Trophoblast cell (in vitro differentiated cells and primary cell): ENCODE measurements at regions not wholly inside any gene's neighbourhood (a gene's known extent, or its start where the extent isn't known, plus 50 kb on each side); places are given as distances from the start of the nearest gene placed in this dataset.

ENCODE experiments used
- DNase-seq, 2 donors: peaks; one replicate each; pipeline ENCODE4 v3.0.0-alpha.2; 2016
- H2AFZ ChIP-seq: 2 replicates; pipeline ENCODE4 v1.6.1; 2013; ENCODE audit warnings: low read length, moderate library complexity, mild to moderate bottlenecking; ENCODE audit not compliant: insufficient read depth, poor library complexity
- H2AK5ac ChIP-seq: 2 replicates; pipeline ENCODE4 v1.6.1; 2013; ENCODE audit warnings: mild to moderate bottlenecking, low read length
- H2BK120ac ChIP-seq: 2 replicates; pipeline ENCODE4 v1.6.1; 2013; ENCODE audit warnings: low read length, mild to moderate bottlenecking, moderate library complexity; ENCODE audit not compliant: insufficient read depth, poor library complexity
- H2BK12ac ChIP-seq: 2 replicates; pipeline ENCODE4 v1.6.1; 2013; ENCODE audit warnings: mild to moderate bottlenecking, low read length, moderate library complexity
- H2BK5ac ChIP-seq: 2 replicates; pipeline ENCODE4 v1.6.1; 2013; ENCODE audit warnings: low read length, low read depth, moderate library complexity, mild to moderate bottlenecking; ENCODE audit not compliant: poor library complexity
- H3K14ac ChIP-seq: 2 replicates; pipeline ENCODE4 v1.6.1; 2013; ENCODE audit warnings: mild to moderate bottlenecking, low read length
- H3K18ac ChIP-seq: 2 replicates; pipeline ENCODE4 v1.6.1; 2013; ENCODE audit warnings: mild to moderate bottlenecking, low read length
- H3K23ac ChIP-seq: 2 replicates; pipeline ENCODE4 v1.6.1; 2013; ENCODE audit warnings: low read length
- H3K27ac ChIP-seq: 2 replicates; pipeline ENCODE4 v1.5.1; 2013; ENCODE audit warnings: low read depth, mild to moderate bottlenecking, inconsistent platforms, low read length, moderate library complexity
- H3K27me3 ChIP-seq: 2 replicates; pipeline ENCODE4 v1.6.1; 2013; ENCODE audit warnings: inconsistent platforms, mild to moderate bottlenecking, low read length, moderate library complexity; ENCODE audit not compliant: insufficient read depth
- H3K36me3 ChIP-seq, 2 experiments: 1 replicate in 1 of 2; 2 replicates in 1 of 2; pipeline ENCODE4 v1.6.1; 2013; ENCODE audit warnings: low read length in 2 of 2, mild to moderate bottlenecking in 2 of 2, moderate library complexity in 1 of 2; ENCODE audit not compliant: insufficient read depth in 2 of 2, control insufficient read depth in 1 of 2
- H3K4ac ChIP-seq: 2 replicates; pipeline ENCODE4 v1.6.1; 2013; ENCODE audit warnings: low read depth, mild to moderate bottlenecking, low read length, moderate library complexity
- H3K4me1 ChIP-seq, 2 experiments: 1 replicate in 1 of 2; 2 replicates in 1 of 2; pipeline ENCODE4 v1.6.1; 2013; ENCODE audit warnings: low read length in 2 of 2, mild to moderate bottlenecking in 2 of 2, moderate library complexity in 1 of 2; ENCODE audit not compliant: insufficient read depth in 2 of 2, control insufficient read depth in 1 of 2
- H3K4me2 ChIP-seq: 2 replicates; pipeline ENCODE4 v1.6.1; 2013; ENCODE audit warnings: inconsistent platforms, mild to moderate bottlenecking, low read length, moderate library complexity
- H3K4me3 ChIP-seq: 2 replicates; pipeline ENCODE4 v1.5.1; 2013; ENCODE audit warnings: mild to moderate bottlenecking, low read depth, low read length, inconsistent platforms
- H3K79me1 ChIP-seq: one replicate; pipeline ENCODE4 v1.6.1; 2013; ENCODE audit warnings: low read length
- H3K79me2 ChIP-seq: 2 replicates; pipeline ENCODE4 v1.6.1; 2013; ENCODE audit warnings: low read length, mild to moderate bottlenecking; ENCODE audit not compliant: control insufficient read depth, insufficient read depth, poor library complexity
- H3K9ac ChIP-seq: 2 replicates; pipeline ENCODE4 v1.6.1; 2013; ENCODE audit warnings: mild to moderate bottlenecking, low read length
- H3K9me3 ChIP-seq: 2 replicates; pipeline ENCODE4 v1.6.1; 2013; ENCODE audit warnings: low read depth, mild to moderate bottlenecking, control low read depth, inconsistent platforms, low read length; ENCODE audit not compliant: insufficient read depth
- H4K12ac ChIP-seq: 2 replicates; pipeline ENCODE4 v1.6.1; 2013; ENCODE audit warnings: low read depth, mild to moderate bottlenecking, low read length, moderate library complexity
- H4K8ac ChIP-seq: 2 replicates; pipeline ENCODE4 v1.6.1; 2013; ENCODE audit warnings: low read depth, mild to moderate bottlenecking, low read length, moderate library complexity
- H4K91ac ChIP-seq: one replicate; pipeline ENCODE4 v1.6.1; 2013; ENCODE audit warnings: low read depth, mild to moderate bottlenecking, low read length, moderate library complexity
- WGBS: extraction: QIAGEN DNeasy Blood & Tissue Kit; methylation state at CpG from one replicate; pipeline ENCODE4 v1.1.7; 2013; ENCODE audit warnings: missing lambda C conversion rate; ENCODE audit not compliant: insufficient read length, insufficient coverage; ENCODE audit errors: extremely low coverage; 5-methylcytosine and 5-hydroxymethylcytosine counted together

DNA sequence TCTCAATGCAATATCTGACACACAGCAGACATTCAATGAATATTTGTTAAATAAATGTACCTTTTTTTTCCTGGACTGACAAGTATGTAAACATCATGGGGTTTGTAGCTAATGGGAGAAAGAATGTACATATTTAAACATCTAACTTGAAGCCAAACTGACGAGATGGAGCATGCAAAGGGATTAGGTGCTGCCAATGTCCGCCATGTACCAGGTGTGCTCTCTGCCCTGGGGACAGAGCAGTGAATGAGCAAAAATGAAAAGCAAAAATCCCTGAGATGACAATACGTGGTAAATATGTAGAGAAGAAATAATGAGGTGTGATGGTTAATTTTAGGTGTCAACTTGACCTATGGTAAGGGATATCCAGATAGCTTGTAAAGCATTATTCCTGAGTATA is 247.4 kb upstream of the CELF4 start:
- no peak overlapping the region for H2AFZ ChIP-seq
- no peak overlapping the region for H3K18ac ChIP-seq
- H4K8ac ChIP-seq = no peak overlapping the region
- no peaks in the 10 kb centered on the region for H3K79me2 ChIP-seq
- peak in 1 of 2 donors; percentile 18 for DNase-seq
- H4K91ac ChIP-seq = no peak overlapping the region
- no peak overlapping the region for H3K4ac ChIP-seq
- H2AK5ac ChIP-seq = no peak overlapping the region
- H3K9ac ChIP-seq = no peak overlapping the region
- H2BK5ac ChIP-seq = no peak overlapping the region
- H3K79me1 ChIP-seq = no peaks in the 10 kb centered on the region
- no peaks in the 10 kb centered on the region for H3K27me3 ChIP-seq
- H3K23ac ChIP-seq = no peak overlapping the region
- H2BK120ac ChIP-seq = no peak overlapping the region
- H3K36me3 ChIP-seq = no peaks in the 10 kb centered on the region
- H3K9me3 ChIP-seq = no peaks in the 10 kb centered on the region
- no peaks in the 10 kb centered on the region for H3K4me1 ChIP-seq
- H3K4me2 ChIP-seq = no peak overlapping the region
- no CpG with 5 or more reads among the region's 3 CpGs for WGBS
- H4K12ac ChIP-seq = no peak overlapping the region
- H3K27ac ChIP-seq = no peak overlapping the region
- no peak overlapping the region for H2BK12ac ChIP-seq
- no peak overlapping the region for H3K14ac ChIP-seq
- H3K4me3 ChIP-seq = no peak overlapping the region

DNA sequence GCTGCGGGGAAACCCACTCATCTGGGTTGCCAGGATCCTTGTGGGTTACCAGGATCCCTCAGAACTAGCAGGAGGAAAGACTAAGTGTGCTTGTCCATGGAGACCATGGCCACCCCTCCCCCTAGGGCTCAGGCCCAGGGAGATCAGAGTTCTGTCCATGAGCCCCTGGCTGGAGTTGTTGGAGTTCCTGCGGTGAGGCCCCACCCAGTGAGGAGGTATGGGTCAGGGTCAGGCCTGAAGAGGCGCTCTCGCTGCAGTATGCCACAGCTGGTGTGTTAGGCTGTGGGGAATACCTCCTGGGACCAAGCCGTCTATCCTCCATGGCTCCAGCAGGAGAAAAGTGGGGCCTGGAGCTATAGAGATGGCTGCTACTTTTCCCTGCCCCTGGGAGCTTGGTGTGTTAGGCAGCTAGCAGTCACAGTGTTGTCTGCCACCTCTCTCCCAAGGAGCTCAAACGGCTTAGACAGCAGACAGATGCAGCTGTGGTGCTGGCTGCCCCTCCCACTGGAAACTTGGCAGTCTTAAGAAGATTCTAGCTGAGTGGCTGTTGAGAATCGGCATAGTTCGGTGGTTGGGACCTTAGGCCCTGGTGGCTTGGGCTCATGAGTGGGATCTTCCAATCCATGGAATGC is 240.3 kb upstream of the CELF4 start:
- no peaks in the 10 kb centered on the region for H3K36me3 ChIP-seq
- WGBS = no CpG with 5 or more reads among the region's 8 CpGs

GRCh38 chr18:37796823-37797349 is 231.3 kb upstream of the CELF4 start:
- Histone ChIP-seq H2BK5ac (no peak overlapping the region), H3K23ac (no peak overlapping the region), H3K36me3 (no peaks in the 10 kb centered on the region), H3K4me1 (no peaks in the 10 kb centered on the region), H3K79me2 (no peaks in the 10 kb centered on the region), H2BK120ac (no peak overlapping the region), H3K4ac (no peak overlapping the region), H3K9ac (no peak overlapping the region), H2AFZ (no peak overlapping the region), H3K4me3 (no peak overlapping the region), H2BK12ac (no peak overlapping the region), H3K14ac (no peak overlapping the region), H3K27ac (no peak overlapping the region), H3K4me2 (no peak overlapping the region), H3K18ac (no peak overlapping the region), H4K8ac (no peak overlapping the region), H3K9me3 (peaks cover 3% of the 10 kb centered on the region), H4K12ac (no peak overlapping the region), H3K79me1 (no peaks in the 10 kb centered on the region), H4K91ac (no peak overlapping the region), H3K27me3 (no peaks in the 10 kb centered on the region), H2AK5ac (no peak overlapping the region)
- DNase-seq = no peak
- no CpG with 5 or more reads among the region's 6 CpGs for WGBS

More for the DNA sequence above, 240.3 kb upstream of the CELF4 start:
- Histone ChIP-seq H4K8ac (no peak overlapping the region), H3K4ac (no peak overlapping the region), H3K9ac (no peak overlapping the region), H3K9me3 (peaks cover 6% of the 10 kb centered on the region), H3K23ac (no peak overlapping the region), H3K27me3 (no peaks in the 10 kb centered on the region), H3K18ac (no peak overlapping the region), H2AFZ (no peak overlapping the region), H4K91ac (no peak overlapping the region), H4K12ac (no peak overlapping the region), H2BK120ac (no peak overlapping the region), H3K27ac (no peak overlapping the region), H3K4me1 (no peaks in the 10 kb centered on the region), H3K79me1 (no peaks in the 10 kb centered on the region), H3K79me2 (no peaks in the 10 kb centered on the region), H2AK5ac (no peak overlapping the region), H3K4me2 (no peak overlapping the region), H3K4me3 (no peak overlapping the region), H2BK5ac (no peak overlapping the region), H2BK12ac (no peak overlapping the region), H3K14ac (no peak overlapping the region)
- no peak for DNase-seq

DNA sequence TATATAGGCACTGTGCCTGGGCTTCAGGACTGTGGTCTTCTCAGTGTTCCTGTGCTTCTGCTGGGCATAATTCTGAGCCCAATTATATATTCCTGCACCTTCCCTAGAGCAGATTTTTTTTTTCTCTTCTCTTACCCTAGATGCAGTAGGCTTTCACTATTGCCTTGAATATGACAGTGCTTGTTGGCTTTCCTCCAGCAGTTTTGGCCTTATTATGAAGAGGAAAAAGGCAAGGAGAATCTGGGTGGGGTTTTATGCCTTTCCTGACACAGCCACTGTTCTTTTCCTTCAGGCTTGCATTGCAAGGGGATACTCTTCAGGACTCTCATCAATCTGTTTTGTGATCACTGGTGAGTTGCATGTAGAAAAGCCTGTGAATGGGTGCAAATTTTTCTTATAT is 221.9 kb upstream of the CELF4 start:
- no peak overlapping the region for H3K14ac ChIP-seq
- no peaks in the 10 kb centered on the region for H3K79me2 ChIP-seq
- no peak overlapping the region for H4K12ac ChIP-seq
- H3K27ac ChIP-seq = no peak overlapping the region
- no peak overlapping the region for H3K23ac ChIP-seq
- H3K4me3 ChIP-seq = no peak overlapping the region
- no peak overlapping the region for H2AK5ac ChIP-seq
- no peaks in the 10 kb centered on the region for H3K27me3 ChIP-seq
- H2BK5ac ChIP-seq = no peak overlapping the region
- H3K36me3 ChIP-seq = no peaks in the 10 kb centered on the region
- no peaks in the 10 kb centered on the region for H3K9me3 ChIP-seq
- DNase-seq = no peak
- no peak overlapping the region for H3K9ac ChIP-seq
- no peak overlapping the region for H3K4me2 ChIP-seq
- no peak overlapping the region for H3K18ac ChIP-seq
- H3K79me1 ChIP-seq = no peaks in the 10 kb centered on the region
- H3K4ac ChIP-seq = no peak overlapping the region
- no peak overlapping the region for H4K8ac ChIP-seq
- H2BK12ac ChIP-seq = no peak overlapping the region
- no peak overlapping the region for H4K91ac ChIP-seq
- H3K4me1 ChIP-seq = no peaks in the 10 kb centered on the region
- H2AFZ ChIP-seq = no peak overlapping the region
- no peak overlapping the region for H2BK120ac ChIP-seq
